RWPE2 (cell line): ENCODE measurements at regions not wholly inside any gene's neighbourhood (a gene's known extent, or its start where the extent isn't known, plus 50 kb on each side); places are given as distances from the start of the nearest gene placed in this dataset.

Experiments used
- ATAC-seq: fragments of 200-7000 bp; cut with Tn5 transposase; 3 replicates; pipeline ENCODE4 v1.9.1; 2021; ENCODE audit warnings: low read depth
- DNase-seq: peaks from one replicate; pipeline ENCODE4 v3.0.0-alpha.2; 2020; ENCODE audit warnings: low spot score
- H3K27ac ChIP-seq: fragments of 450-650 bp; 2 replicates; pipeline ENCODE4 v1.5.1; 2017; ENCODE audit warnings: mild to moderate bottlenecking; ENCODE audit not compliant: poor library complexity, severe bottlenecking
- H3K27me3 ChIP-seq: fragments of 250-450 bp; sonication (Bioruptor Pico); 2 replicates; pipeline ENCODE4 v1.5.1; 2021; ENCODE audit warnings: mild to moderate bottlenecking, moderate library complexity; ENCODE audit not compliant: insufficient read depth, poor library complexity, severe bottlenecking
- H3K36me3 ChIP-seq: fragments of 250-450 bp; sonication (Bioruptor Pico); 2 replicates; pipeline ENCODE4 v1.5.1; 2020; ENCODE audit warnings: low read depth, mild to moderate bottlenecking, moderate library complexity
- H3K4me1 ChIP-seq: fragments of 250-450 bp; sonication (Bioruptor Pico); 2 replicates; pipeline ENCODE4 v1.5.1; 2021; ENCODE audit warnings: mild to moderate bottlenecking, moderate library complexity; ENCODE audit not compliant: insufficient read depth, poor library complexity, severe bottlenecking
- H3K4me3 ChIP-seq: fragments of 250-450 bp; sonication (Bioruptor Pico); 2 replicates; pipeline ENCODE4 v1.5.1; 2021; ENCODE audit warnings: mild to moderate bottlenecking, moderate library complexity; ENCODE audit not compliant: severe bottlenecking
- H3K9me3 ChIP-seq: fragments of 250-450 bp; sonication (Bioruptor Pico); 2 replicates; pipeline ENCODE4 v1.5.1; 2021; ENCODE audit warnings: mild to moderate bottlenecking, moderate library complexity; ENCODE audit not compliant: severe bottlenecking
- TF ChIP-seq, protein P1 (sequence below): fragments of 450-650 bp; IDR thresholded peaks from one replicate; pipeline ENCODE4 v1.5.1; 2017; ENCODE audit warnings: mild to moderate bottlenecking, moderate library complexity; ENCODE audit not compliant: poor library complexity, severe bottlenecking

GRCh38 chr5:92945605-92946097 lies 635.4 kb downstream of the NR2F1-AS1 start:
- DNase-seq: no peak
- H3K4me3 ChIP-seq: no peak overlapping the region
- TF ChIP-seq, protein P1, sequence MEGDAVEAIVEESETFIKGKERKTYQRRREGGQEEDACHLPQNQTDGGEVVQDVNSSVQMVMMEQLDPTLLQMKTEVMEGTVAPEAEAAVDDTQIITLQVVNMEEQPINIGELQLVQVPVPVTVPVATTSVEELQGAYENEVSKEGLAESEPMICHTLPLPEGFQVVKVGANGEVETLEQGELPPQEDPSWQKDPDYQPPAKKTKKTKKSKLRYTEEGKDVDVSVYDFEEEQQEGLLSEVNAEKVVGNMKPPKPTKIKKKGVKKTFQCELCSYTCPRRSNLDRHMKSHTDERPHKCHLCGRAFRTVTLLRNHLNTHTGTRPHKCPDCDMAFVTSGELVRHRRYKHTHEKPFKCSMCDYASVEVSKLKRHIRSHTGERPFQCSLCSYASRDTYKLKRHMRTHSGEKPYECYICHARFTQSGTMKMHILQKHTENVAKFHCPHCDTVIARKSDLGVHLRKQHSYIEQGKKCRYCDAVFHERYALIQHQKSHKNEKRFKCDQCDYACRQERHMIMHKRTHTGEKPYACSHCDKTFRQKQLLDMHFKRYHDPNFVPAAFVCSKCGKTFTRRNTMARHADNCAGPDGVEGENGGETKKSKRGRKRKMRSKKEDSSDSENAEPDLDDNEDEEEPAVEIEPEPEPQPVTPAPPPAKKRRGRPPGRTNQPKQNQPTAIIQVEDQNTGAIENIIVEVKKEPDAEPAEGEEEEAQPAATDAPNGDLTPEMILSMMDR: no peak
- no peak overlapping the region for H3K27ac ChIP-seq
- H3K36me3 ChIP-seq: no peaks in the 10 kb centered on the region
- no peaks in the 10 kb centered on the region for H3K27me3 ChIP-seq
- ATAC-seq: no peak
- peaks cover 7% of the 10 kb centered on the region for H3K4me1 ChIP-seq
- H3K9me3 ChIP-seq: peaks cover 2% of the 10 kb centered on the region

DNA sequence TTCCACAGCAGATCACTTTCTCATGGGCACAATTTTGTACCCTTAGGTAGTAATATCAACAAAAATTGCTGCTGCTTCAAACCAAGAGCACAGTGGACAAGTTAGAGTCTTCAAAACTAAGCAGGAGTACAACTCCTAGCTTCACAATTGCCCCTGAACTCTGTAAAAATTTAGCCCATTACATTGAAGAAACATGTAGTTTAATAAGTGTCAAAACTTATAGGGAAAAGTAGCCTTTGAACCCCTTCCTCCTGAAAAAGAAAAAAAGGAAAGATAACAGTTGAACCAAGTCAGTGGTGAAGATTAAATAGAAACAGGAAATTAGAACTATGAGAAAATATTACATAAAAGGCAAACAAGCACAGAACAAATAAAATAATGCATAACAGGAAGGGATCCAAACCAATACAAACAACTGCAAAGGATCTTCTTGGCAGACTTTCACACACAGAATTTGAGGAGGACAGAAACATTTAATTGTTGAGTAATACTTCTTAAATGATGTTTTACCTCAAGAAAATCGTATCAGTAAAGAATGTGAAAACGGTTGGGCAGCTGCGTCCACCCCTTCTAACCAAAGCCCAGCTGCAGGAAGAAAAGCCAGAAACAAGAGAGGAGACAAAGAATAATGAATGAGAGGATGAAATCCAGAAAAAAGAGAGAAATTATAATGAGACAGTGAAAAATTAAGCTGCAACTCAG lies 636.0 kb downstream of the NR2F1-AS1 start:
- no peak overlapping the region for H3K4me3 ChIP-seq
- no peak overlapping the region for H3K27ac ChIP-seq
- H3K27me3 ChIP-seq: no peaks in the 10 kb centered on the region
- H3K4me1 ChIP-seq: peaks cover 7% of the 10 kb centered on the region
- H3K9me3 ChIP-seq: peaks cover 2% of the 10 kb centered on the region
- no peak for ATAC-seq
- H3K36me3 ChIP-seq: no peaks in the 10 kb centered on the region
- TF ChIP-seq, protein P1: no peak
- DNase-seq: no peak

GRCh38 chr5:92944337-92944736 lies 636.7 kb downstream of the NR2F1-AS1 start:
- TF ChIP-seq, protein P1: no peak
- H3K36me3 ChIP-seq: no peaks in the 10 kb centered on the region
- peaks cover 7% of the 10 kb centered on the region for H3K4me1 ChIP-seq
- no peaks in the 10 kb centered on the region for H3K27me3 ChIP-seq
- no peak overlapping the region for H3K27ac ChIP-seq
- no peak for DNase-seq
- no peak for ATAC-seq
- peaks cover 2% of the 10 kb centered on the region for H3K9me3 ChIP-seq
- H3K4me3 ChIP-seq: no peak overlapping the region

- H3K27ac ChIP-seq: no peak overlapping the region
- DNase-seq: no peak
- ATAC-seq: no peak
- TF ChIP-seq, protein P1: no peak
- H3K36me3 ChIP-seq: no peaks in the 10 kb centered on the region
- no peaks in the 10 kb centered on the region for H3K27me3 ChIP-seq
- H3K9me3 ChIP-seq: no peaks in the 10 kb centered on the region
- H3K4me1 ChIP-seq: peaks cover 7% of the 10 kb centered on the region
- no peak overlapping the region for H3K4me3 ChIP-seq
These were observed 638.3 kb downstream of the NR2F1-AS1 start for GRCh38 chr5:92942762-92943161.

DNA sequence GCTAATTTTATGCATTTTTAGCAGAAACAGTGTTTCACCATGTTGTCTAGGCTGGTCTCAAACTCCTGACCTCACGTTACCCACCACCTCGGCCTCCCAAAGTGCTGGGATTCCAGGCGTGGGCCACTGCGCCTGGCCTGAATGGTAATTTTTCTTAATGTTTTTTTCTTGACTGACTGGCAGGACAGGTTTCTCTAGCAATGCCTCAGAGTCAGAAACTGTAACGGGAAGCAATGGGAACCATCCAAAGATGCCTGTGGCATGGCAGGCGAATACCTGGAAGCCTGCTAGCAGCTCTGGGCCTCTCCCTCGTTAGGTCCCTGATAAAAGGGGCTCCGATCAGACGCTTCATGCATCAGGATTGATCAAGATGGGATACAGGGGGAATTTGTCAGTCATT lies 639.2 kb downstream of the NR2F1-AS1 start:
- Histone ChIP-seq H3K36me3 (no peaks in the 10 kb centered on the region), H3K27ac (no peak overlapping the region), H3K27me3 (no peaks in the 10 kb centered on the region), H3K9me3 (no peaks in the 10 kb centered on the region), H3K4me3 (no peak overlapping the region), H3K4me1 (peaks cover 7% of the 10 kb centered on the region)
- TF ChIP-seq, protein P1: no peak
- DNase-seq (no peak), ATAC-seq (no peak)
